ENCODE measurements at regions not wholly inside any gene's neighbourhood (a gene's known extent, or its start where the extent isn't known, plus 50 kb on each side); places are given as distances from the start of the nearest gene placed in this dataset.

- TF ChIP-seq, protein P1, sequence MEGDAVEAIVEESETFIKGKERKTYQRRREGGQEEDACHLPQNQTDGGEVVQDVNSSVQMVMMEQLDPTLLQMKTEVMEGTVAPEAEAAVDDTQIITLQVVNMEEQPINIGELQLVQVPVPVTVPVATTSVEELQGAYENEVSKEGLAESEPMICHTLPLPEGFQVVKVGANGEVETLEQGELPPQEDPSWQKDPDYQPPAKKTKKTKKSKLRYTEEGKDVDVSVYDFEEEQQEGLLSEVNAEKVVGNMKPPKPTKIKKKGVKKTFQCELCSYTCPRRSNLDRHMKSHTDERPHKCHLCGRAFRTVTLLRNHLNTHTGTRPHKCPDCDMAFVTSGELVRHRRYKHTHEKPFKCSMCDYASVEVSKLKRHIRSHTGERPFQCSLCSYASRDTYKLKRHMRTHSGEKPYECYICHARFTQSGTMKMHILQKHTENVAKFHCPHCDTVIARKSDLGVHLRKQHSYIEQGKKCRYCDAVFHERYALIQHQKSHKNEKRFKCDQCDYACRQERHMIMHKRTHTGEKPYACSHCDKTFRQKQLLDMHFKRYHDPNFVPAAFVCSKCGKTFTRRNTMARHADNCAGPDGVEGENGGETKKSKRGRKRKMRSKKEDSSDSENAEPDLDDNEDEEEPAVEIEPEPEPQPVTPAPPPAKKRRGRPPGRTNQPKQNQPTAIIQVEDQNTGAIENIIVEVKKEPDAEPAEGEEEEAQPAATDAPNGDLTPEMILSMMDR (IDR thresholded peaks at IDR 0.05), result no peak
- TF ChIP-seq EZH2 (IDR thresholded peaks at IDR 0.05; ENCODE audit: borderline replicate concordance, insufficient read depth, low read depth, low read length, poor library complexity, severe bottlenecking), result no peak
Observed at GRCh38 chr17:73783382-73783766, 139.1 kb upstream of the SDK2 start.

Measured in B cell (primary cell).